ENCODE measurements at regions not wholly inside any gene's neighbourhood (a gene's known extent, or its start where the extent isn't known, plus 50 kb on each side); places are given as distances from the start of the nearest gene placed in this dataset.
"Not testable (repeated sequence)": the region's sequence is repeated elsewhere in the genome, so short reads cannot be mapped to it uniquely, and the experiment has no call there.

- DNase-seq = not testable (repeated sequence)
Observed at GRCh38 chr21:6428498-6429092, 4092.8 kb upstream of the TPTE start.

GRCh38 chr21:6429924-6430323, 4091.5 kb upstream of the TPTE start:
- not testable (repeated sequence) for DNase-seq

- not testable (repeated sequence) for DNase-seq
Observed at GRCh38 chr21:6433149-6433548, 4088.2 kb upstream of the TPTE start.

GRCh38 chr21:6436205-6436604, 4085.2 kb upstream of the TPTE start:
- DNase-seq = not testable (repeated sequence)

GRCh38 chr21:6436971-6437833, 4084.2 kb upstream of the TPTE start:
- DNase-seq = not testable (repeated sequence)

- not testable (repeated sequence) for DNase-seq
Observed at GRCh38 chr21:6437834-6438187, 4083.6 kb upstream of the TPTE start.

GRCh38 chr21:6439058-6439457, 4082.3 kb upstream of the TPTE start:
- DNase-seq = not testable (repeated sequence)

GRCh38 chr21:6454648-6455340, 4066.6 kb upstream of the TPTE start:
- DNase-seq = not testable (repeated sequence)

GRCh38 chr21:6456011-6456661, 4065.2 kb upstream of the TPTE start:
- not testable (repeated sequence) for DNase-seq

GRCh38 chr21:6459761-6460160, 4061.6 kb upstream of the TPTE start:
- not testable (repeated sequence) for DNase-seq

GRCh38 chr21:6461358-6461757, 4060.0 kb upstream of the TPTE start:
- not testable (repeated sequence) for DNase-seq

- not testable (repeated sequence) for DNase-seq
Observed at GRCh38 chr21:6464419-6464818, 4057.0 kb upstream of the TPTE start.

GRCh38 chr21:6466081-6466698, 4055.2 kb upstream of the TPTE start:
- not testable (repeated sequence) for DNase-seq

- not testable (repeated sequence) for DNase-seq
Observed at GRCh38 chr21:6466707-6467106, 4054.7 kb upstream of the TPTE start.

- not testable (repeated sequence) for DNase-seq
Observed at GRCh38 chr21:6467189-6467774, 4054.1 kb upstream of the TPTE start.

GRCh38 chr21:6467907-6468306, 4053.5 kb upstream of the TPTE start:
- not testable (repeated sequence) for DNase-seq

GRCh38 chr21:6468331-6468860, 4053.0 kb upstream of the TPTE start:
- DNase-seq = not testable (repeated sequence)

GRCh38 chr21:6474250-6474968, 4047.0 kb upstream of the TPTE start:
- not testable (repeated sequence) for DNase-seq

- not testable (repeated sequence) for DNase-seq
Observed at GRCh38 chr21:6481116-6481515, 4040.3 kb upstream of the TPTE start.

GRCh38 chr21:6482616-6483015, 4038.8 kb upstream of the TPTE start:
- DNase-seq = not testable (repeated sequence)

GRCh38 chr21:6483645-6484044, 4037.7 kb upstream of the TPTE start:
- not testable (repeated sequence) for DNase-seq
